ENCODE measurements at regions not wholly inside any gene's neighbourhood (a gene's known extent, or its start where the extent isn't known, plus 50 kb on each side); places are given as distances from the start of the nearest gene placed in this dataset.
A peak's percentile ranks its signal among the peaks of the same experiment; 100 is the strongest.

DNA sequence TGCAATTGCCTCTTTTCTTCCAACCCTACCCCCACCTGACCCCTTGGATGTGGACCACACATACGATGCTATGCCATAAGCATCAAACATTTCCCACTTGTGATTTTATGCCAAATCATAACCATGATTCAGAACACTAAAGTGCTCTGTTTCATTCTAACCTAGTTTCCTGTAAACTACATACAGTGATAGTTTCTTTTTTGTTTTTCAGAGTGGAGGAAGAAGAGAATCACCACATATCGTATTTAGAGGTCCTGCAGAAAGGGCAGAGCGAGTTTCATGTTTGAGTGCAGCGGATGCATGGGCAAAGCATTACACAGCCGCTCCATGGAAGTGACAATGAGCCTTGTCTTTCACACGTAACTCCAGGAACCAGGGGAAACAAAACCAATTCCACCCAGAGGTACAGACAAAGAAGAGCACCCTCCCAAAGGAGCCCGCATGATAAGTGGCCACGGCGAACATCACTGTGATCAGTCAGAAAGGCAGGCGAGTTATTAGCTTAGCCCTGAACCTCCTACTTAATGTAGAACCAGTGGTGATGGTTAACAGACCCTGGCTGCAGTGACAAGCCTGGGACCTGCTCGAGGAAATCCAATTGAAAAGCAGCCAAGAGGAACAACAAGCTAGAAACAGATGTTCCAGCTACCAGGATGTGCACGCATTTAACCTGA, 64.0 kb upstream of the ZNF281 start:
- no peaks in the 10 kb centered on the region for H3K36me3 Mint-ChIP-seq
- H3K4me3 Mint-ChIP-seq: peak overlapping the region; percentile 23 to 77 (median 48)
- peaks cover 11 to 27% (median 20%) of the 10 kb centered on the region in 4 donors for H3K4me1 Mint-ChIP-seq
- H3K9me3 Mint-ChIP-seq: no peaks in the 10 kb centered on the region
- no peaks in the 10 kb centered on the region for H3K9me3 ChIP-seq (ENCODE audit: control insufficient read depth in 2 of 2, low read length in 2 of 2)
- DNase-seq: peak in 2 of 3 donors; percentile 13 to 72
- peaks cover 21% of the 10 kb centered on the region for H3K4me1 ChIP-seq (ENCODE audit: control insufficient read depth, insufficient read depth, low read length, poor library complexity, severe bottlenecking)
- H3K27me3 Mint-ChIP-seq: no peaks in the 10 kb centered on the region
- H3K4me3 ChIP-seq (ENCODE audit: low read depth, low read length): peak overlapping the region; percentile 71
- H3K27ac Mint-ChIP-seq: peak overlapping the region; percentile 20 to 94 (median 73)
- no peaks in the 10 kb centered on the region for H3K36me3 ChIP-seq (ENCODE audit: control insufficient read depth, insufficient read depth, low read length)
- H3K27ac ChIP-seq (ENCODE audit: insufficient read depth, low read length, poor library complexity, severe bottlenecking): peak overlapping the region; percentile 56
- peak; percentile 50 to 67 for ATAC-seq (ENCODE audit: low read depth in 2 of 2)
- H3K27me3 ChIP-seq (ENCODE audit: control insufficient read depth, insufficient read depth, low read length): no peaks in the 10 kb centered on the region

GRCh38 chr1:200471739-200472138, 61.9 kb upstream of the ZNF281 start:
- no peaks in the 10 kb centered on the region for H3K9me3 ChIP-seq (ENCODE audit: control insufficient read depth in 2 of 2, low read length in 2 of 2)
- no peak for ATAC-seq (ENCODE audit: low read depth in 2 of 2)

GRCh38 chr1:200468264-200469001, 58.6 kb upstream of the ZNF281 start:
- H3K4me1 ChIP-seq (ENCODE audit: control insufficient read depth, insufficient read depth, low read length, poor library complexity, severe bottlenecking): peaks cover 12% of the 10 kb centered on the region
- DNase-seq (no peak), ATAC-seq (ENCODE audit: low read depth in 2 of 2) (no peak)
- H3K4me3 Mint-ChIP-seq: no peak overlapping the region
- H3K27me3 ChIP-seq (ENCODE audit: control insufficient read depth, insufficient read depth, low read length): no peaks in the 10 kb centered on the region
- no peak overlapping the region for H3K27ac Mint-ChIP-seq
- no peaks in the 10 kb centered on the region for H3K9me3 ChIP-seq (ENCODE audit: control insufficient read depth in 2 of 2, low read length in 2 of 2)
- no peaks in the 10 kb centered on the region for H3K9me3 Mint-ChIP-seq
- no peak overlapping the region for H3K27ac ChIP-seq (ENCODE audit: insufficient read depth, low read length, poor library complexity, severe bottlenecking)
- H3K4me1 Mint-ChIP-seq: peaks cover 6 to 24% (median 13%) of the 10 kb centered on the region in 4 donors
- no peak overlapping the region for H3K4me3 ChIP-seq (ENCODE audit: low read depth, low read length)
- no peaks in the 10 kb centered on the region for H3K36me3 ChIP-seq (ENCODE audit: control insufficient read depth, insufficient read depth, low read length)
- no peaks in the 10 kb centered on the region for H3K36me3 Mint-ChIP-seq
- H3K27me3 Mint-ChIP-seq: peaks cover 7% of the 10 kb centered on the region

More at GRCh38 chr1:200471739-200472138, 61.9 kb upstream of the ZNF281 start:
- DNase-seq: peak in 1 of 3 donors; percentile 32
- Mint-ChIP-seq H3K9me3 (no peaks in the 10 kb centered on the region), H3K27me3 (no peaks in the 10 kb centered on the region), H3K4me1 (peaks cover 11 to 30% (median 19%) of the 10 kb centered on the region in 4 donors), H3K36me3 (no peaks in the 10 kb centered on the region), H3K4me3 (peak overlapping the region in 1 of 4 donors; percentile 65), H3K27ac (no peak overlapping the region)
- Histone ChIP-seq H3K27ac (ENCODE audit: insufficient read depth, low read length, poor library complexity, severe bottlenecking) (no peak overlapping the region), H3K27me3 (ENCODE audit: control insufficient read depth, insufficient read depth, low read length) (no peaks in the 10 kb centered on the region), H3K4me1 (ENCODE audit: control insufficient read depth, insufficient read depth, low read length, poor library complexity, severe bottlenecking) (peaks cover 21% of the 10 kb centered on the region), H3K36me3 (ENCODE audit: control insufficient read depth, insufficient read depth, low read length) (no peaks in the 10 kb centered on the region), H3K4me3 (ENCODE audit: low read depth, low read length) (peak overlapping the region; percentile 30)

DNA sequence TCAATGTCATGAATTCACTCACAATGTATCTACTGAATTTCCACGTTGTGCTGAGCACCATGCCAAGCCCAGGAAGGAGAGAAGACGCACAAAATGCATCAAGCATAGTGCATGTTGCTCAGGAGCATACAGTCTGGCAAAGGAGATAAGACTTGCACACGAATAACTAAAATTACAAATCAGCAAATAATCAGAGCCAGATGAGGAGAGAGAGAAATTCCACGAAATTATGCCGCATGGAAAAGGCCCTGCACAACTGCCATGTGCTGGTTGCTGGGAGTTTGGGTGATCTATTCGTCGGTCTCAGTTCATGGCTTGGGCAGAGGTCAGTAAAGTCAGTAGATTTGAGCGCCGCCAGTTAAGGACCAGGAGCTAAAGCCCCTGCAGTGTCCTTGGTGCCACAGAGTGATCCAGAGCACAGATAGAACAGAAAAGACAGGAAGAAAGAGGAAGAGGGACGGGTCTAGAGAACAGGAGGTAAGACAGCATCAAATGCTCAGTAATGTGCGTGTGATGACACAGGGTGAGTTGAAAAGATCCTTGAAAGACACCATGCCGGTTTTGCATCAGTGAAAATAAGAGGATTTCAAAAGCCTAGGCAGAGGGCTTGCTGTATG, 55.1 kb upstream of the ZNF281 start:
- no peak overlapping the region for H3K4me3 Mint-ChIP-seq
- Histone ChIP-seq H3K36me3 (ENCODE audit: control insufficient read depth, insufficient read depth, low read length) (no peaks in the 10 kb centered on the region), H3K27ac (ENCODE audit: insufficient read depth, low read length, poor library complexity, severe bottlenecking) (no peak overlapping the region), H3K27me3 (ENCODE audit: control insufficient read depth, insufficient read depth, low read length) (no peaks in the 10 kb centered on the region), H3K4me3 (ENCODE audit: low read depth, low read length) (no peak overlapping the region), H3K9me3 (ENCODE audit: control insufficient read depth in 2 of 2, low read length in 2 of 2) (no peaks in the 10 kb centered on the region), H3K4me1 (ENCODE audit: control insufficient read depth, insufficient read depth, low read length, poor library complexity, severe bottlenecking) (no peaks in the 10 kb centered on the region)
- no peak overlapping the region for H3K27ac Mint-ChIP-seq
- peaks cover 7% of the 10 kb centered on the region for H3K27me3 Mint-ChIP-seq
- H3K9me3 Mint-ChIP-seq: no peaks in the 10 kb centered on the region
- H3K36me3 Mint-ChIP-seq: no peaks in the 10 kb centered on the region
- no peak for DNase-seq
- no peak for ATAC-seq (ENCODE audit: low read depth in 2 of 2)
- peaks cover 0 to 4% (median under 1%) of the 10 kb centered on the region in 4 donors for H3K4me1 Mint-ChIP-seq
